H1 (cell line): ENCODE measurements at regions not wholly inside any gene's neighbourhood (a gene's known extent, or its start where the extent isn't known, plus 50 kb on each side); places are given as distances from the start of the nearest gene placed in this dataset.

Experiments used
- BRCA1 ChIP-seq: IDR thresholded peaks from 2 replicates; pipeline ENCODE4 v1.6.1; 2012; ENCODE audit warnings: low read depth, low read length, improper control_type of control experiment
- EP300 ChIP-seq, 2 experiments: IDR thresholded peaks; 1 replicate in 1 of 2; 2 replicates in 1 of 2; pipeline ENCODE4 v1.6.1; 2011 to 2012; ENCODE audit warnings: low read depth in 2 of 2, low read length in 2 of 2, mild to moderate bottlenecking in 2 of 2, borderline replicate concordance in 1 of 2, inconsistent platforms in 1 of 2, moderate library complexity in 1 of 2
- POLR2A ChIP-seq, 2 experiments: IDR thresholded peaks; 1 replicate in 1 of 2; 2 replicates in 1 of 2; pipeline ENCODE4 v1.6.1; 2011; ENCODE audit warnings: low read depth in 2 of 2, low read length in 2 of 2, mild to moderate bottlenecking in 2 of 2; ENCODE audit errors: control extremely low read depth in 1 of 2
- RFX5 ChIP-seq: IDR thresholded peaks from 2 replicates; pipeline ENCODE4 v1.6.1; 2011; ENCODE audit warnings: low read depth, low read length, improper control_type of control experiment, borderline replicate concordance
- SP2 ChIP-seq: IDR thresholded peaks from 2 replicates; pipeline ENCODE4 v1.6.1; 2012; ENCODE audit warnings: mild to moderate bottlenecking, low read length, inconsistent platforms
- TAF1 ChIP-seq: IDR thresholded peaks from 2 replicates; pipeline ENCODE4 v1.6.1; 2011; ENCODE audit warnings: mild to moderate bottlenecking, low read depth, low read length
- TEAD4 ChIP-seq: IDR thresholded peaks from 2 replicates; pipeline ENCODE4 v1.6.1; 2012; ENCODE audit warnings: low read depth, low read length, inconsistent platforms, mixed read lengths
- TF ChIP-seq, protein P1 (sequence below): IDR thresholded peaks from 2 replicates; pipeline ENCODE4 v1.6.1; 2011; ENCODE audit warnings: low read depth, mild to moderate bottlenecking, low read length; ENCODE audit not compliant: insufficient read depth
- TF ChIP-seq, protein P2 (sequence below): IDR thresholded peaks from 2 replicates; pipeline ENCODE4 v1.6.1; 2012; ENCODE audit warnings: inconsistent platforms
- TF ChIP-seq, protein P3 (sequence below), 3 experiments: IDR thresholded peaks; 1 replicate in 2 of 3; 2 replicates in 1 of 3; pipeline versions ENCODE4 v1.5.1 to v1.6.1; 2011; ENCODE audit warnings: low read length in 3 of 3, mild to moderate bottlenecking in 3 of 3, inconsistent platforms in 2 of 3, low read depth in 1 of 3, moderate library complexity in 1 of 3; ENCODE audit not compliant: insufficient read depth in 1 of 3; ENCODE audit errors: control extremely low read depth in 1 of 3
- TF ChIP-seq, protein P4 (sequence below): IDR thresholded peaks from 2 replicates; pipeline ENCODE4 v1.6.1; 2012; ENCODE audit warnings: inconsistent platforms

DNA sequence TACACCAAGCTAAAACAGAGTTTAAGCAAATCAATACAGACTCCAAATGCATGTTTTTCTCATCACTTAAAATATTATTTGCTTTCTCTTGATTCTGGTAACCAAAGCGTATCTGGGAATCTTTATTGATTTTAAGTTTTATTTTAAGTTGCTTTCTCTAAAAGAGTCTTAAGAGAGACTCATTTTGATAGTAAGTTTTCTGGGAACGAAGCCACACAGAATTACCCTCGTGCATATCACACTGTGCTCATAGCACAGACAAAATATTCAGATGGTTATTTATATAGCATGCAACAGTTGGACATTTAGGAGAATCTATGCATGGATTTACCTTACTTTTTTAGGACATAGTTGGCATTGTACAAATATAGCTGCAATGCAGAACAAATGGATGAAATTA, 597.5 kb upstream of the NRXN1 start:
- TF ChIP-seq POLR2A (IDR thresholded peaks at IDR 0.05; ENCODE audit: control extremely low read depth in 1 of 2, low read depth in 2 of 2, low read length in 2 of 2) (no peak), TAF1 (no peak), SP2 (no peak), EP300 (IDR thresholded peaks at IDR 0.05; ENCODE audit: borderline replicate concordance in 1 of 2, low read depth in 2 of 2, low read length in 2 of 2) (no peak), RFX5 (no peak), BRCA1 (no peak), TEAD4 (no peak)
- TF ChIP-seq, protein P1, sequence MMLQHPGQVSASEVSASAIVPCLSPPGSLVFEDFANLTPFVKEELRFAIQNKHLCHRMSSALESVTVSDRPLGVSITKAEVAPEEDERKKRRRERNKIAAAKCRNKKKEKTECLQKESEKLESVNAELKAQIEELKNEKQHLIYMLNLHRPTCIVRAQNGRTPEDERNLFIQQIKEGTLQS: no peak
- TF ChIP-seq, protein P2, sequence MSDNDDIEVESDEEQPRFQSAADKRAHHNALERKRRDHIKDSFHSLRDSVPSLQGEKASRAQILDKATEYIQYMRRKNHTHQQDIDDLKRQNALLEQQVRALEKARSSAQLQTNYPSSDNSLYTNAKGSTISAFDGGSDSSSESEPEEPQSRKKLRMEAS: no peak
- TF ChIP-seq, protein P3, sequence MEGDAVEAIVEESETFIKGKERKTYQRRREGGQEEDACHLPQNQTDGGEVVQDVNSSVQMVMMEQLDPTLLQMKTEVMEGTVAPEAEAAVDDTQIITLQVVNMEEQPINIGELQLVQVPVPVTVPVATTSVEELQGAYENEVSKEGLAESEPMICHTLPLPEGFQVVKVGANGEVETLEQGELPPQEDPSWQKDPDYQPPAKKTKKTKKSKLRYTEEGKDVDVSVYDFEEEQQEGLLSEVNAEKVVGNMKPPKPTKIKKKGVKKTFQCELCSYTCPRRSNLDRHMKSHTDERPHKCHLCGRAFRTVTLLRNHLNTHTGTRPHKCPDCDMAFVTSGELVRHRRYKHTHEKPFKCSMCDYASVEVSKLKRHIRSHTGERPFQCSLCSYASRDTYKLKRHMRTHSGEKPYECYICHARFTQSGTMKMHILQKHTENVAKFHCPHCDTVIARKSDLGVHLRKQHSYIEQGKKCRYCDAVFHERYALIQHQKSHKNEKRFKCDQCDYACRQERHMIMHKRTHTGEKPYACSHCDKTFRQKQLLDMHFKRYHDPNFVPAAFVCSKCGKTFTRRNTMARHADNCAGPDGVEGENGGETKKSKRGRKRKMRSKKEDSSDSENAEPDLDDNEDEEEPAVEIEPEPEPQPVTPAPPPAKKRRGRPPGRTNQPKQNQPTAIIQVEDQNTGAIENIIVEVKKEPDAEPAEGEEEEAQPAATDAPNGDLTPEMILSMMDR (IDR thresholded peaks at IDR 0.05; ENCODE audit: control extremely low read depth in 1 of 3, insufficient read depth in 1 of 3, low read depth in 1 of 3, low read length in 3 of 3): no peak
- TF ChIP-seq, protein P4, sequence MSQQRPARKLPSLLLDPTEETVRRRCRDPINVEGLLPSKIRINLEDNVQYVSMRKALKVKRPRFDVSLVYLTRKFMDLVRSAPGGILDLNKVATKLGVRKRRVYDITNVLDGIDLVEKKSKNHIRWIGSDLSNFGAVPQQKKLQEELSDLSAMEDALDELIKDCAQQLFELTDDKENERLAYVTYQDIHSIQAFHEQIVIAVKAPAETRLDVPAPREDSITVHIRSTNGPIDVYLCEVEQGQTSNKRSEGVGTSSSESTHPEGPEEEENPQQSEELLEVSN: no peak
